DMS53 (cell line): ENCODE measurements at regions not wholly inside any gene's neighbourhood (a gene's known extent, or its start where the extent isn't known, plus 50 kb on each side); places are given as distances from the start of the nearest gene placed in this dataset.

Experiments used
- DNase-seq: peaks from one replicate; lab custom pipeline; 2025; lab: John Stamatoyannopoulos, UW

GRCh38 chr1:222171005-222171404, 376.9 kb downstream of the HHIPL2 start:
- peak; percentile 87 for DNase-seq

GRCh38 chr1:222168621-222169020, 379.3 kb downstream of the HHIPL2 start:
- no peak for DNase-seq

GRCh38 chr1:222167896-222168295, 380.0 kb downstream of the HHIPL2 start:
- no peak for DNase-seq

GRCh38 chr1:222167111-222167510, 380.8 kb downstream of the HHIPL2 start:
- DNase-seq: peak; percentile 76

- no peak for DNase-seq
Observed at GRCh38 chr1:222165629-222166028, 382.3 kb downstream of the HHIPL2 start.

- DNase-seq: no peak
Observed at GRCh38 chr1:222163895-222164294, 384.0 kb downstream of the HHIPL2 start.

GRCh38 chr1:222161676-222162075, 386.2 kb downstream of the HHIPL2 start:
- no peak for DNase-seq

- no peak for DNase-seq
Observed at GRCh38 chr1:222157612-222158011, 390.3 kb downstream of the HHIPL2 start.

GRCh38 chr1:222140206-222140605, 398.3 kb upstream of the DUSP10 start:
- DNase-seq: no peak

- DNase-seq: peak; percentile 28
Observed at GRCh38 chr1:222138095-222138494, 396.2 kb upstream of the DUSP10 start.

GRCh38 chr1:222136869-222137268, 395.0 kb upstream of the DUSP10 start:
- no peak for DNase-seq

- DNase-seq: no peak
Observed at GRCh38 chr1:222129041-222129440, 387.2 kb upstream of the DUSP10 start.

- no peak for DNase-seq
Observed at GRCh38 chr1:222127526-222128152, 385.8 kb upstream of the DUSP10 start.

GRCh38 chr1:222127096-222127495, 385.2 kb upstream of the DUSP10 start:
- no peak for DNase-seq

GRCh38 chr1:222126052-222126451, 384.2 kb upstream of the DUSP10 start:
- no peak for DNase-seq

GRCh38 chr1:222124602-222125001, 382.7 kb upstream of the DUSP10 start:
- DNase-seq: peak; percentile 55

GRCh38 chr1:222123111-222123510, 381.2 kb upstream of the DUSP10 start:
- no peak for DNase-seq

GRCh38 chr1:222117809-222118208, 375.9 kb upstream of the DUSP10 start:
- no peak for DNase-seq

- no peak for DNase-seq
Observed at GRCh38 chr1:222114536-222115156, 372.8 kb upstream of the DUSP10 start.

GRCh38 chr1:222109836-222110235, 367.9 kb upstream of the DUSP10 start:
- peak; percentile 24 for DNase-seq

GRCh38 chr1:222107975-222108374, 366.1 kb upstream of the DUSP10 start:
- no peak for DNase-seq

GRCh38 chr1:222107267-222107666, 365.4 kb upstream of the DUSP10 start:
- DNase-seq: peak; percentile 22

- DNase-seq: peak; percentile 47
Observed at GRCh38 chr1:222106377-222106776, 364.5 kb upstream of the DUSP10 start.

- no peak for DNase-seq
Observed at GRCh38 chr1:222105861-222106260, 364.0 kb upstream of the DUSP10 start.
